ENCODE measurements at regions not wholly inside any gene's neighbourhood (a gene's known extent, or its start where the extent isn't known, plus 50 kb on each side); places are given as distances from the start of the nearest gene placed in this dataset.

GRCh38 chr22:48348855-48349254, 1478.8 kb downstream of the BRD1 start:
- Mint-ChIP-seq H3K4me3 (no peak overlapping the region), H3K36me3 (ENCODE audit: low read depth) (no peaks in the 10 kb centered on the region), H3K9me3 (no peaks in the 10 kb centered on the region), H3K4me1 (ENCODE audit: low read depth) (no peaks in the 10 kb centered on the region), H3K27me3 (peaks cover 3% of the 10 kb centered on the region), H3K27ac (no peak overlapping the region)
- DNase-seq, result no peak

GRCh38 chr22:48347311-48347710, 1480.4 kb downstream of the BRD1 start:
- no peak for DNase-seq
- Mint-ChIP-seq H3K4me1 (ENCODE audit: low read depth) (no peaks in the 10 kb centered on the region), H3K27me3 (peaks cover 5% of the 10 kb centered on the region), H3K36me3 (ENCODE audit: low read depth) (no peaks in the 10 kb centered on the region), H3K4me3 (no peak overlapping the region), H3K9me3 (no peaks in the 10 kb centered on the region), H3K27ac (no peak overlapping the region)

GRCh38 chr22:48346911-48347310, 1480.8 kb downstream of the BRD1 start:
- no peak for DNase-seq
- Mint-ChIP-seq H3K27me3 (peaks cover 7% of the 10 kb centered on the region), H3K4me1 (ENCODE audit: low read depth) (no peaks in the 10 kb centered on the region)

GRCh38 chr22:48346311-48346710, 1481.4 kb downstream of the BRD1 start:
- Mint-ChIP-seq H3K4me1 (ENCODE audit: low read depth) (no peaks in the 10 kb centered on the region), H3K9me3 (no peaks in the 10 kb centered on the region), H3K27ac (no peak overlapping the region), H3K27me3 (peaks cover 12% of the 10 kb centered on the region), H3K4me3 (no peak overlapping the region), H3K36me3 (ENCODE audit: low read depth) (no peaks in the 10 kb centered on the region)
- DNase-seq, result no peak

More at GRCh38 chr22:48346911-48347310, 1480.8 kb downstream of the BRD1 start:
- no peak overlapping the region for H3K27ac Mint-ChIP-seq
- no peaks in the 10 kb centered on the region for H3K36me3 Mint-ChIP-seq (ENCODE audit: low read depth)
- H3K4me3 Mint-ChIP-seq, result no peak overlapping the region
- no peaks in the 10 kb centered on the region for H3K9me3 Mint-ChIP-seq

GRCh38 chr22:48345631-48346030, 1482.0 kb downstream of the BRD1 start:
- Mint-ChIP-seq H3K9me3 (no peaks in the 10 kb centered on the region), H3K27ac (no peak overlapping the region), H3K27me3 (peaks cover 13% of the 10 kb centered on the region), H3K4me3 (no peak overlapping the region), H3K36me3 (ENCODE audit: low read depth) (no peaks in the 10 kb centered on the region), H3K4me1 (ENCODE audit: low read depth) (no peaks in the 10 kb centered on the region)
- no peak for DNase-seq

GRCh38 chr22:48343461-48343860, 1484.2 kb downstream of the BRD1 start:
- Mint-ChIP-seq H3K4me3 (no peak overlapping the region), H3K27ac (no peak overlapping the region), H3K27me3 (peaks cover 19% of the 10 kb centered on the region)

GRCh38 chr22:48342732-48343131, 1484.9 kb downstream of the BRD1 start:
- no peak for DNase-seq
- Mint-ChIP-seq H3K27me3 (peaks cover 23% of the 10 kb centered on the region), H3K4me3 (no peak overlapping the region), H3K9me3 (no peaks in the 10 kb centered on the region), H3K27ac (no peak overlapping the region), H3K4me1 (ENCODE audit: low read depth) (no peaks in the 10 kb centered on the region), H3K36me3 (ENCODE audit: low read depth) (no peaks in the 10 kb centered on the region)

More at GRCh38 chr22:48343461-48343860, 1484.2 kb downstream of the BRD1 start:
- H3K4me1 Mint-ChIP-seq (ENCODE audit: low read depth), result no peaks in the 10 kb centered on the region
- no peaks in the 10 kb centered on the region for H3K9me3 Mint-ChIP-seq
- no peak for DNase-seq
- H3K36me3 Mint-ChIP-seq (ENCODE audit: low read depth), result no peaks in the 10 kb centered on the region

- DNase-seq, result no peak
Measured at GRCh38 chr22:48342016-48342415, 1485.7 kb downstream of the BRD1 start.

GRCh38 chr22:48340727-48341709, 1486.7 kb downstream of the BRD1 start:
- Mint-ChIP-seq H3K4me3 (no peak overlapping the region), H3K27ac (no peak overlapping the region), H3K36me3 (ENCODE audit: low read depth) (no peaks in the 10 kb centered on the region), H3K27me3 (peaks cover 23% of the 10 kb centered on the region), H3K4me1 (ENCODE audit: low read depth) (no peaks in the 10 kb centered on the region), H3K9me3 (no peaks in the 10 kb centered on the region)
- no peak for DNase-seq

More at GRCh38 chr22:48342016-48342415, 1485.7 kb downstream of the BRD1 start:
- Mint-ChIP-seq H3K27ac (no peak overlapping the region), H3K27me3 (peaks cover 23% of the 10 kb centered on the region), H3K36me3 (ENCODE audit: low read depth) (no peaks in the 10 kb centered on the region), H3K9me3 (no peaks in the 10 kb centered on the region), H3K4me1 (ENCODE audit: low read depth) (no peaks in the 10 kb centered on the region), H3K4me3 (no peak overlapping the region)

- H3K36me3 Mint-ChIP-seq (ENCODE audit: low read depth), result no peaks in the 10 kb centered on the region
- DNase-seq, result no peak
- H3K27ac Mint-ChIP-seq, result no peak overlapping the region
- H3K4me3 Mint-ChIP-seq, result no peak overlapping the region
- no peaks in the 10 kb centered on the region for H3K9me3 Mint-ChIP-seq
- H3K27me3 Mint-ChIP-seq, result peaks cover 23% of the 10 kb centered on the region
- H3K4me1 Mint-ChIP-seq (ENCODE audit: low read depth), result no peaks in the 10 kb centered on the region
Measured at GRCh38 chr22:48340191-48340590, 1487.5 kb downstream of the BRD1 start.

GRCh38 chr22:48338793-48339705, 1488.6 kb downstream of the BRD1 start:
- Mint-ChIP-seq H3K27me3 (peaks cover 23% of the 10 kb centered on the region), H3K27ac (no peak overlapping the region), H3K36me3 (ENCODE audit: low read depth) (no peaks in the 10 kb centered on the region), H3K4me1 (ENCODE audit: low read depth) (no peaks in the 10 kb centered on the region), H3K4me3 (no peak overlapping the region), H3K9me3 (no peaks in the 10 kb centered on the region)
- DNase-seq, result no peak

GRCh38 chr22:48337957-48338792, 1489.5 kb downstream of the BRD1 start:
- Mint-ChIP-seq H3K27me3 (peaks cover 23% of the 10 kb centered on the region), H3K9me3 (no peaks in the 10 kb centered on the region)

GRCh38 chr22:48336339-48337060, 1491.2 kb downstream of the BRD1 start:
- Mint-ChIP-seq H3K4me1 (ENCODE audit: low read depth) (no peaks in the 10 kb centered on the region), H3K27ac (no peak overlapping the region), H3K27me3 (peaks cover 13% of the 10 kb centered on the region), H3K9me3 (no peaks in the 10 kb centered on the region), H3K36me3 (ENCODE audit: low read depth) (no peaks in the 10 kb centered on the region), H3K4me3 (no peak overlapping the region)
- DNase-seq, result no peak

More at GRCh38 chr22:48337957-48338792, 1489.5 kb downstream of the BRD1 start:
- Mint-ChIP-seq H3K4me1 (ENCODE audit: low read depth) (no peaks in the 10 kb centered on the region), H3K4me3 (no peak overlapping the region), H3K36me3 (ENCODE audit: low read depth) (no peaks in the 10 kb centered on the region), H3K27ac (no peak overlapping the region)
- no peak for DNase-seq

Measured in activated T-cell treated with anti-CD3 and anti-CD28 coated beads, Interleukin-2, amount 50 U/mL, for 24 hours (primary cell).